ENCODE measurements at regions not wholly inside any gene's neighbourhood (a gene's known extent, or its start where the extent isn't known, plus 50 kb on each side); places are given as distances from the start of the nearest gene placed in this dataset.

DNA sequence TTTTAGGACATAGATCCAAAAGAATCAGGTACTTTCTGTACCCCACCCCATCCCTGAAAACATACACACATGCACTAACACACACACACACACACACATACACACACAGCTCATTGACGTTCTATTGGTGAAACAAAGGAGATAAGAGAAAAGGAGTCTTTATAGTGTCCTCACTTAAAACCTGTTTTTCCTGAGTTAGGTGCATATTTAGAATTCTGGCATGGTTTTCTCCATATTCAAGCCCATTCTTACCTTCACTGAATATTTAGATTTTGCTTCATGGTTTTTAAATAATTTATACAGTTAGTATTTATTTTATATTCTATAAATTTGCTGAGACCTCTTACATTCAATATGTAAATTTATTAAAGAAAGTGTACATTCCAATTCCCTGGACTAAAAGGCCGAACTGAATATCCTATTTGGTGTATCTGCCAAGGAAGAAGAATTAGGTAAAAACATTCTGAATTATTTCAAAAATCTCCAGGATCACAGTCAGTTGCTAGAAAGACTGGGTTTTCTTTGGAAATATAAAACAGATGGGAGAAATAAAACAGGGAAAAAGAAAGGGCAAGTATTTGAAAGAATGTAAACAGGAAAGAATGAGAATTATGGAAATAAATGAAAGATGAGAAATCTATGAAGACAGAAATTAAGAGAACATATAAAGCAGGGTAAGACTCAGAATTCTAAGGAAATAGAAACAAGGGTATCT, 556.2 kb downstream of the KCTD12 start:
- TF ChIP-seq, protein P1, sequence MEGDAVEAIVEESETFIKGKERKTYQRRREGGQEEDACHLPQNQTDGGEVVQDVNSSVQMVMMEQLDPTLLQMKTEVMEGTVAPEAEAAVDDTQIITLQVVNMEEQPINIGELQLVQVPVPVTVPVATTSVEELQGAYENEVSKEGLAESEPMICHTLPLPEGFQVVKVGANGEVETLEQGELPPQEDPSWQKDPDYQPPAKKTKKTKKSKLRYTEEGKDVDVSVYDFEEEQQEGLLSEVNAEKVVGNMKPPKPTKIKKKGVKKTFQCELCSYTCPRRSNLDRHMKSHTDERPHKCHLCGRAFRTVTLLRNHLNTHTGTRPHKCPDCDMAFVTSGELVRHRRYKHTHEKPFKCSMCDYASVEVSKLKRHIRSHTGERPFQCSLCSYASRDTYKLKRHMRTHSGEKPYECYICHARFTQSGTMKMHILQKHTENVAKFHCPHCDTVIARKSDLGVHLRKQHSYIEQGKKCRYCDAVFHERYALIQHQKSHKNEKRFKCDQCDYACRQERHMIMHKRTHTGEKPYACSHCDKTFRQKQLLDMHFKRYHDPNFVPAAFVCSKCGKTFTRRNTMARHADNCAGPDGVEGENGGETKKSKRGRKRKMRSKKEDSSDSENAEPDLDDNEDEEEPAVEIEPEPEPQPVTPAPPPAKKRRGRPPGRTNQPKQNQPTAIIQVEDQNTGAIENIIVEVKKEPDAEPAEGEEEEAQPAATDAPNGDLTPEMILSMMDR (IDR thresholded peaks at IDR 0.05; ENCODE audit: insufficient read depth, low read depth, low read length): no peak
- TF ChIP-seq EZH2 (IDR thresholded peaks at IDR 0.05; ENCODE audit: insufficient read depth, low read length): no peak
